Upper lobe of right lung (tissue), 1 donor: ENCODE measurements at regions not wholly inside any gene's neighbourhood (a gene's known extent, or its start where the extent isn't known, plus 50 kb on each side); places are given as distances from the start of the nearest gene placed in this dataset.

ENCODE experiments used
- ATAC-seq: fragments of 200-7000 bp; cut with Tn5 transposase; one replicate; pipeline ENCODE4 v1.9.1; 2020; ENCODE audit warnings: mild to moderate bottlenecking, moderate library complexity
- DNase-seq: peaks from one replicate; pipeline ENCODE4 v3.0.0-alpha.2; 2020
- H3K27ac ChIP-seq: fragments of 200-600 bp; one replicate; pipeline ENCODE4 v1.8.0; 2022
- H3K27me3 ChIP-seq: fragments of 200-600 bp; one replicate; pipeline ENCODE4 v1.8.0; 2022; ENCODE audit warnings: mild to moderate bottlenecking
- H3K36me3 ChIP-seq: fragments of 200-600 bp; one replicate; pipeline ENCODE4 v1.8.0; 2022
- H3K4me1 ChIP-seq: fragments of 200-600 bp; one replicate; pipeline ENCODE4 v1.8.0; 2022
- H3K4me3 ChIP-seq: fragments of 200-600 bp; one replicate; pipeline ENCODE4 v1.8.0; 2022; ENCODE audit warnings: mild to moderate bottlenecking
- H3K9me3 ChIP-seq: fragments of 200-600 bp; one replicate; pipeline ENCODE4 v1.8.0; 2022
- CTCF ChIP-seq: fragments of 200-600 bp; IDR thresholded peaks from one replicate; pipeline ENCODE4 v1.8.0; 2022; ENCODE audit warnings: antibody characterized with exemption
- intact Hi-C: fragments of 100-400 bp; cut with DNase I; formaldehyde crosslinking; loops from one replicate; pipeline ENCODE4 v1.11.0; 2022
- donor health status: DM: no; HTN: yes; CAD: no; lungs with severe emphysema.

DNA sequence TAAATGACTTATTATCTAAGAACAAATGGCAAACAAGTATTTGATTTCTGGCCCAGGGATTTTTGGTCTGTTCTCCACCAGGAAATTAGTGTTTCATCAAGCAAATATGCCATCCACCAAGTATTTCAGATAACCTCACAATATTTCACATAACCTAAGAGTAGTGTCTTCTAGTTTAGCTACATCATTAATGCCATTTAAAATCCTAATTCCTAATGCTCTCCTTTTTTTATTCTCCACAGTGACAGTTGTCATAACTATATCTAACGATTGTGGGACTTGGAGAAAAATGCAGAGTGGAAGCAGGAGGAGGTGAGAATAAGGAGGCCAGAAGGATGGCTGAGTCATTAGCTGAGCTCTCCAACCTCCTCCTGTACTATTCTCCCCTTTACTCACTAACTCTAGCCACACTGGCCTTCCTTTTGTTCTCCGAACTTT, 58.5 kb upstream of the CTLA4 start:
- DNase-seq = no peak
- H3K4me1 ChIP-seq = peaks cover 25% of the 10 kb centered on the region
- ATAC-seq = no peak
- H3K9me3 ChIP-seq = no peaks in the 10 kb centered on the region
- TF ChIP-seq CTCF = no peak
- no peaks in the 10 kb centered on the region for H3K27me3 ChIP-seq
- H3K27ac ChIP-seq = no peak overlapping the region
- H3K36me3 ChIP-seq = no peaks in the 10 kb centered on the region
- intact Hi-C loops = no loop called here
- H3K4me3 ChIP-seq = no peak overlapping the region

- ATAC-seq = no peak
- no peaks in the 10 kb centered on the region for H3K36me3 ChIP-seq
- H3K9me3 ChIP-seq = no peaks in the 10 kb centered on the region
- H3K4me3 ChIP-seq = no peak overlapping the region
- DNase-seq = no peak
- no peak overlapping the region for H3K27ac ChIP-seq
- H3K27me3 ChIP-seq = no peaks in the 10 kb centered on the region
- intact Hi-C loops = loop anchor here (10.0 kb wide), 1 partner anchor 325 kb away; no protein-coding TSS in a partner anchor
- TF ChIP-seq CTCF = no peak
- peaks cover 22% of the 10 kb centered on the region for H3K4me1 ChIP-seq
Observed at GRCh38 chr2:203809991-203810510, 57.5 kb upstream of the CTLA4 start.

DNA sequence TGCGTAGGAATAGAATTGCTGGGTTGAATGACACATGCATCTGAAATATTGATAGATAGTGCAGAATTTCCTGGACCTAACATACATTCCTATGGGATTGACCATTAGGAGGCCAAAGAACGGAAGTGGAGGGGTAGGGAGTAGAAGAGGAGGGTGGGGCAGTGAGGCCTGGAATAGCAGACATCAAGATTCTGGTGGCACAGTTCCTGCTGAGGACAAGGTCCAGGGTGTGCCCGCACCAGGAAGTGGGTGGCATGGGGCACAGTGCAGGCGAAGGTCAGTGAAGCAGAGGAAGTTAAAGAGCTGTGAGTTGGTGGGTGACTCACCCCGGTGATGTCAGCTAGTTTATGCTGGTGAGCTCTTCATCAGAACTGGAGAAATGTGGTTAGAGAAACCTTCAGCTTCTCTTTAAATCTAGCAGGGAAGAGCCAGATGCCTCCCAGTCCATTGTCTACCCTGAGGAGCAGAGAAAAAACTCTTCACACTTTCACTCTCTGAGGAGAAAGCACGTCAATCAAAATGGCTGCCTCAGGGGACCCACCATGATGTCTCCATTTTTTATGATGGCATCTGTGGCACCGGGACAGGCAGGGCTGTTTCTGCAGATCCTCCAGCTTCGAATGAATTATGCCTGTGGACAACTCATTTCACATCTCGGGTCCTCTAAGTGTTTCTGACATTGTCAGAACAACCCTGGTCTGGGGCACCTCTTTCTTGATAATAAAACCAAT, 55.9 kb upstream of the CTLA4 start:
- intact Hi-C loops = loop anchor here (10.0 kb wide), 1 partner anchor 327 kb away; no protein-coding TSS in a partner anchor
- H3K4me1 ChIP-seq = peaks cover 28% of the 10 kb centered on the region
- H3K36me3 ChIP-seq = no peaks in the 10 kb centered on the region
- peak; percentile 88 for DNase-seq
- H3K4me3 ChIP-seq = no peak overlapping the region
- no peak for TF ChIP-seq CTCF
- H3K27me3 ChIP-seq = no peaks in the 10 kb centered on the region
- H3K9me3 ChIP-seq = no peaks in the 10 kb centered on the region
- peak overlapping the region; percentile 63 for H3K27ac ChIP-seq
- ATAC-seq = peak; percentile 94

DNA sequence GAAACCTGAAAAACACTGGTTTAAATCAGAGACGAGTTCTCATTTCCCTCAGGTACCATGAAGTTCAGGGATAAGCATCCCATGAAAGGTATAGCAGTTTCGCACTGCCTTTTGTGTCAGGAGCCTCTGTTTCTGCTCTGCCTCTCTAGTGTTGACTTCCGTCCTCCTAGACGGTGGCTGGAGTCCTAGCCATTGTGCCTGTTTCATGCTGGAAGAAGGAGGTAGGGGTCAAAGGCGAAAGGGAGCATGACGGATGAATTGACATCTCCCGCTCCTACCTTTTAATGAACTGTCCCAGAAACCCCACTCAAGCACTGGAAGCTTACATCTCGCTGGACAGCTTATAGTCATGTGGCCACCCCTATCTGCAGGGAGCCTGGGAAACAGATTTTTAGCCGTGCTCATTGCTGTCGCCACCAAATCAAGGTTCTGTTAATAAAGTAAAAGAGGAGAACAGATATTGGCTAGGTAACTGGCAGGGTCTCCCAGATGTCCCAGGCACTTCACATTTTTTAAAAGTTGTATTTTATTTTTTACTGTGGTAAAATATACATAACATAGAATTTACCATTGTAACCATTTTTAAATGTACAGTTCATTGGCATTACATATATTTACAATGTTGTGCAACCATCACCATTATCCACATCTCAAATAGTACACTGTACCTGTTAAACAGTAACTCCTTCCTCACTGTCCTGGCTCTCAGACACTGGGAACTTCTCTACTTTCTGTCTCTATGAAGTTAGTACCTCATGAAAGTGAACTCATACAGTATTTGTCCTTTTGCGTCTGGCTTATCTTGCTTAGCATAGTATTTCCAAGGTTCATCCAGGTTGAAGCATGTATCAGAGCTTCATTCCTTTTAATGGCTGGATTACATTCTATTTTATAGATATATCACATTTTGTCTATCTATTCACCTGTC, 55.0 kb upstream of the CTLA4 start:
- Histone ChIP-seq H3K4me3 (no peak overlapping the region), H3K9me3 (no peaks in the 10 kb centered on the region), H3K27me3 (no peaks in the 10 kb centered on the region), H3K27ac (peak overlapping the region; percentile 63), H3K4me1 (peaks cover 28% of the 10 kb centered on the region), H3K36me3 (no peaks in the 10 kb centered on the region)
- ATAC-seq = no peak
- DNase-seq = no peak
- TF ChIP-seq CTCF = no peak
- intact Hi-C loops = loop anchor here (10.0 kb wide), 1 partner anchor 328 kb away; no protein-coding TSS in a partner anchor

DNA sequence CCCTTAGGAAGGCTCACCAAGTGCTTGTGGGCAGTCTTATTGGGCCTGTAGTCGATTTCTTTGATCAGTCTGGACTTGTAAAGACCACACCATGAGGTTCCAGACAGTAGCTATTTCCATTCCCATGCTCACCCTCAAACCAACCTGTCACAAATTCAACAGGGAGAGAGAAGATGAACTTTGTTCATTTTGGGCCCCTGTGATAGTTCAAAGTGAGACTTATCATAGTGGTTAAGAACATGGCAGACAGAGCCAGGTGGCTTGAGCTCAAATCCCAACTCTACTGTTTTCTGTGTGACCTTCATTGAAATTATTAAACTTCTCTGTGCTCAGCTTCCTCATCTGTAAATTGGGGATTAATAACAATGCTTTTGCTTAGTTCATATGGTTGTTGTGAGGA, 53.9 kb upstream of the CTLA4 start:
- ATAC-seq (no peak), DNase-seq (no peak)
- H3K27ac ChIP-seq = no peak overlapping the region
- intact Hi-C loops = loop anchor here (10.0 kb wide), 1 partner anchor 329 kb away; no protein-coding TSS in a partner anchor
- H3K36me3 ChIP-seq = no peaks in the 10 kb centered on the region
- H3K4me1 ChIP-seq = peaks cover 28% of the 10 kb centered on the region
- no peak for TF ChIP-seq CTCF
- H3K9me3 ChIP-seq = no peaks in the 10 kb centered on the region
- no peak overlapping the region for H3K4me3 ChIP-seq
- H3K27me3 ChIP-seq = no peaks in the 10 kb centered on the region
